CD8-positive, alpha-beta memory T cell (primary cell): ENCODE measurements at regions not wholly inside any gene's neighbourhood (a gene's known extent, or its start where the extent isn't known, plus 50 kb on each side); places are given as distances from the start of the nearest gene placed in this dataset.

Source experiments
- CTCF ChIA-PET: fragments of 350-600 bp; sonication (Branson Sonifier 250); formaldehyde crosslinking; loops from one replicate; lab custom pipeline; 2021; ENCODE audit warnings: antibody characterized with exemption; lab: Charles Lee
- POLR2A ChIA-PET: fragments of 350-600 bp; sonication (Branson Sonifier 250); formaldehyde crosslinking; loops from one replicate; lab custom pipeline; 2021; ENCODE audit warnings: antibody characterized with exemption; lab: Charles Lee
- DNase-seq, 5 donors: peaks; one replicate each; pipeline versions ENCODE4 v3.0.0 to v3.0.0-alpha.2; 2020 to 2022; ENCODE audit warnings: mixed read lengths in 1 of 5
- H3K27ac ChIP-seq: one replicate; pipeline ENCODE4 v1.7.0; 2013; ENCODE audit warnings: low read depth, mild to moderate bottlenecking, low read length, moderate library complexity
- H3K27me3 ChIP-seq: 2 replicates; pipeline ENCODE4 v1.7.0; 2013; ENCODE audit warnings: low read length, mild to moderate bottlenecking; ENCODE audit not compliant: insufficient read depth, poor library complexity, severe bottlenecking
- H3K36me3 ChIP-seq: 2 replicates; pipeline ENCODE4 v1.7.0; 2013; ENCODE audit warnings: mild to moderate bottlenecking, low read length, moderate library complexity; ENCODE audit not compliant: insufficient read depth
- H3K4me1 ChIP-seq: 2 replicates; pipeline ENCODE4 v1.7.0; 2013; ENCODE audit warnings: mild to moderate bottlenecking, low read length, moderate library complexity; ENCODE audit not compliant: insufficient read depth
- H3K4me3 ChIP-seq: 2 replicates; pipeline ENCODE4 v1.7.0; 2013; ENCODE audit warnings: mild to moderate bottlenecking, low read length
- H3K9me3 ChIP-seq: 2 replicates; pipeline ENCODE4 v1.7.0; 2013; ENCODE audit warnings: mild to moderate bottlenecking, low read length
- H3K27ac Mint-ChIP-seq, 8 donors: one replicate each; pipeline ENCODE4 v1.8.0; 2020 to 2021; ENCODE audit warnings: mixed read lengths in 8 of 8, mild to moderate bottlenecking in 6 of 8, inconsistent platforms in 3 of 8, moderate library complexity in 3 of 8
- H3K27me3 Mint-ChIP-seq, 2 donors: one replicate each; pipeline ENCODE4 v1.8.0; 2020 to 2021; ENCODE audit warnings: mixed read lengths in 2 of 2, mild to moderate bottlenecking in 1 of 2, moderate library complexity in 1 of 2
- H3K36me3 Mint-ChIP-seq, 3 donors: one replicate each; pipeline ENCODE4 v1.8.0; 2020 to 2021; ENCODE audit warnings: mixed read lengths in 3 of 3, inconsistent platforms in 1 of 3, mild to moderate bottlenecking in 1 of 3
- H3K4me1 Mint-ChIP-seq, 3 donors: one replicate each; pipeline ENCODE4 v1.8.0; 2020 to 2021; ENCODE audit warnings: mixed read lengths in 3 of 3, inconsistent platforms in 1 of 3, mild to moderate bottlenecking in 1 of 3
- H3K4me3 Mint-ChIP-seq, 7 donors: one replicate each; pipeline ENCODE4 v1.8.0; 2020 to 2021; ENCODE audit warnings: mixed read lengths in 7 of 7, mild to moderate bottlenecking in 6 of 7, moderate library complexity in 4 of 7, inconsistent platforms in 2 of 7
- H3K9me3 Mint-ChIP-seq, 5 donors: one replicate each; pipeline ENCODE4 v1.8.0; 2020 to 2022; ENCODE audit warnings: mixed read lengths in 5 of 5, mild to moderate bottlenecking in 3 of 5, moderate library complexity in 2 of 5, inconsistent platforms in 1 of 5

GRCh38 chr10:2599571-2599970 lies 467.8 kb upstream of the PFKP start:
- no peak overlapping the region for H3K27ac ChIP-seq
- H3K4me1 ChIP-seq: no peaks in the 10 kb centered on the region
- H3K36me3 ChIP-seq: no peaks in the 10 kb centered on the region
- no peak overlapping the region for H3K4me3 ChIP-seq
- CTCF ChIA-PET: no interaction called here
- no peaks in the 10 kb centered on the region for H3K27me3 ChIP-seq
- Mint-ChIP-seq H3K27ac (no peak overlapping the region), H3K36me3 (no peaks in the 10 kb centered on the region), H3K4me3 (no peak overlapping the region), H3K4me1 (no peaks in the 10 kb centered on the region), H3K9me3 (no peaks in the 10 kb centered on the region), H3K27me3 (no peaks in the 10 kb centered on the region)
- POLR2A ChIA-PET: no interaction called here
- no peak for DNase-seq
- H3K9me3 ChIP-seq: no peaks in the 10 kb centered on the region

GRCh38 chr10:2592360-2593160 lies 474.8 kb upstream of the PFKP start:
- DNase-seq: no peak
- Histone ChIP-seq H3K4me1 (no peaks in the 10 kb centered on the region), H3K36me3 (no peaks in the 10 kb centered on the region), H3K9me3 (no peaks in the 10 kb centered on the region), H3K4me3 (no peak overlapping the region), H3K27me3 (no peaks in the 10 kb centered on the region), H3K27ac (no peak overlapping the region)
- CTCF ChIA-PET: no interaction called here
- Mint-ChIP-seq H3K27me3 (no peaks in the 10 kb centered on the region), H3K27ac (no peak overlapping the region), H3K36me3 (no peaks in the 10 kb centered on the region), H3K4me3 (no peak overlapping the region), H3K9me3 (peaks cover 0 to 3% (median 0%) of the 10 kb centered on the region in 5 donors), H3K4me1 (no peaks in the 10 kb centered on the region)
- POLR2A ChIA-PET: no interaction called here

- CTCF ChIA-PET: no interaction called here
- peaks cover 0 to 3% (median 0%) of the 10 kb centered on the region in 5 donors for H3K9me3 Mint-ChIP-seq
- POLR2A ChIA-PET: no interaction called here
- H3K4me3 Mint-ChIP-seq: no peak overlapping the region
- DNase-seq: no peak
- H3K4me1 Mint-ChIP-seq: no peaks in the 10 kb centered on the region
- Histone ChIP-seq H3K9me3 (no peaks in the 10 kb centered on the region), H3K27ac (no peak overlapping the region), H3K4me3 (no peak overlapping the region), H3K4me1 (no peaks in the 10 kb centered on the region), H3K27me3 (no peaks in the 10 kb centered on the region), H3K36me3 (no peaks in the 10 kb centered on the region)
- H3K36me3 Mint-ChIP-seq: no peaks in the 10 kb centered on the region
- no peak overlapping the region for H3K27ac Mint-ChIP-seq
- no peaks in the 10 kb centered on the region for H3K27me3 Mint-ChIP-seq
These were observed 478.2 kb upstream of the PFKP start for GRCh38 chr10:2589196-2589595.

- Mint-ChIP-seq H3K4me3 (no peak overlapping the region), H3K27me3 (no peaks in the 10 kb centered on the region), H3K36me3 (no peaks in the 10 kb centered on the region), H3K27ac (no peak overlapping the region), H3K9me3 (no peaks in the 10 kb centered on the region), H3K4me1 (no peaks in the 10 kb centered on the region)
- Histone ChIP-seq H3K4me1 (no peaks in the 10 kb centered on the region), H3K9me3 (no peaks in the 10 kb centered on the region), H3K27me3 (no peaks in the 10 kb centered on the region), H3K36me3 (no peaks in the 10 kb centered on the region), H3K27ac (no peak overlapping the region), H3K4me3 (no peak overlapping the region)
- POLR2A ChIA-PET: no interaction called here
- no peak for DNase-seq
- CTCF ChIA-PET: no interaction called here
These were observed 483.0 kb upstream of the PFKP start for GRCh38 chr10:2584385-2584784.

- no peaks in the 10 kb centered on the region for H3K9me3 Mint-ChIP-seq
- no peaks in the 10 kb centered on the region for H3K27me3 ChIP-seq
- H3K4me3 Mint-ChIP-seq: no peak overlapping the region
- H3K36me3 Mint-ChIP-seq: no peaks in the 10 kb centered on the region
- ChIA-PET CTCF (no interaction called here), POLR2A (no interaction called here)
- H3K4me1 ChIP-seq: no peaks in the 10 kb centered on the region
- DNase-seq: no peak
- H3K27ac ChIP-seq: no peak overlapping the region
- no peaks in the 10 kb centered on the region for H3K4me1 Mint-ChIP-seq
- no peak overlapping the region for H3K4me3 ChIP-seq
- H3K27ac Mint-ChIP-seq: no peak overlapping the region
- peaks cover 0 to 2% of the 10 kb centered on the region in 2 donors for H3K27me3 Mint-ChIP-seq
- no peaks in the 10 kb centered on the region for H3K9me3 ChIP-seq
- no peaks in the 10 kb centered on the region for H3K36me3 ChIP-seq
These were observed 490.5 kb upstream of the PFKP start for GRCh38 chr10:2576892-2577291.

- no peak overlapping the region for H3K27ac ChIP-seq
- no peaks in the 10 kb centered on the region for H3K4me1 ChIP-seq
- no peak overlapping the region for H3K4me3 ChIP-seq
- H3K36me3 ChIP-seq: no peaks in the 10 kb centered on the region
- Mint-ChIP-seq H3K4me1 (no peaks in the 10 kb centered on the region), H3K9me3 (no peaks in the 10 kb centered on the region), H3K27me3 (peaks cover 0 to 2% of the 10 kb centered on the region in 2 donors), H3K36me3 (no peaks in the 10 kb centered on the region), H3K27ac (no peak overlapping the region), H3K4me3 (no peak overlapping the region)
- H3K27me3 ChIP-seq: no peaks in the 10 kb centered on the region
- POLR2A ChIA-PET: no interaction called here
- no peak for DNase-seq
- H3K9me3 ChIP-seq: no peaks in the 10 kb centered on the region
- CTCF ChIA-PET: no interaction called here
These were observed 491.9 kb upstream of the PFKP start for GRCh38 chr10:2575460-2575859.

- H3K27me3 Mint-ChIP-seq: peaks cover 0 to 2% of the 10 kb centered on the region in 2 donors
- Histone ChIP-seq H3K27ac (no peak overlapping the region), H3K9me3 (no peaks in the 10 kb centered on the region), H3K36me3 (no peaks in the 10 kb centered on the region), H3K4me1 (no peaks in the 10 kb centered on the region), H3K27me3 (no peaks in the 10 kb centered on the region), H3K4me3 (no peak overlapping the region)
- ChIA-PET POLR2A (no interaction called here), CTCF (no interaction called here)
- no peaks in the 10 kb centered on the region for H3K9me3 Mint-ChIP-seq
- no peak overlapping the region for H3K4me3 Mint-ChIP-seq
- no peaks in the 10 kb centered on the region for H3K36me3 Mint-ChIP-seq
- DNase-seq: no peak
- no peaks in the 10 kb centered on the region for H3K4me1 Mint-ChIP-seq
- H3K27ac Mint-ChIP-seq: no peak overlapping the region
These were observed 494.7 kb upstream of the PFKP start for GRCh38 chr10:2572611-2573010.

GRCh38 chr10:2556883-2557282 lies 510.5 kb upstream of the PFKP start:
- H3K4me3 Mint-ChIP-seq: no peak overlapping the region
- Histone ChIP-seq H3K4me3 (no peak overlapping the region), H3K27ac (no peak overlapping the region), H3K36me3 (no peaks in the 10 kb centered on the region), H3K27me3 (no peaks in the 10 kb centered on the region), H3K9me3 (no peaks in the 10 kb centered on the region), H3K4me1 (no peaks in the 10 kb centered on the region)
- no peak for DNase-seq
- H3K9me3 Mint-ChIP-seq: peaks cover 0 to 3% (median 0%) of the 10 kb centered on the region in 5 donors
- no peaks in the 10 kb centered on the region for H3K4me1 Mint-ChIP-seq
- no peaks in the 10 kb centered on the region for H3K36me3 Mint-ChIP-seq
- no peak overlapping the region for H3K27ac Mint-ChIP-seq
- CTCF ChIA-PET: no interaction called here
- POLR2A ChIA-PET: no interaction called here
- no peaks in the 10 kb centered on the region for H3K27me3 Mint-ChIP-seq
